Mononuclear cell (primary cell): ENCODE measurements at regions not wholly inside any gene's neighbourhood (a gene's known extent, or its start where the extent isn't known, plus 50 kb on each side); places are given as distances from the start of the nearest gene placed in this dataset.

Experiments
- H3K27me3 ChIP-seq: 2 replicates; pipeline ENCODE4 v1.6.0; 2011; ENCODE audit warnings: low read length, control low read depth; ENCODE audit not compliant: insufficient read depth
- H3K4me1 ChIP-seq: 2 replicates; pipeline ENCODE4 v1.5.1; 2011; ENCODE audit warnings: mild to moderate bottlenecking, low read length, control low read depth; ENCODE audit not compliant: insufficient read depth
- H3K4me3 ChIP-seq: 2 replicates; pipeline ENCODE4 v1.5.1; 2011; ENCODE audit warnings: mild to moderate bottlenecking, low read length, moderate library complexity
- H3K9me3 ChIP-seq: 2 replicates; pipeline ENCODE4 v1.5.1; 2011; ENCODE audit warnings: low read depth, mild to moderate bottlenecking, control low read depth, low read length

DNA sequence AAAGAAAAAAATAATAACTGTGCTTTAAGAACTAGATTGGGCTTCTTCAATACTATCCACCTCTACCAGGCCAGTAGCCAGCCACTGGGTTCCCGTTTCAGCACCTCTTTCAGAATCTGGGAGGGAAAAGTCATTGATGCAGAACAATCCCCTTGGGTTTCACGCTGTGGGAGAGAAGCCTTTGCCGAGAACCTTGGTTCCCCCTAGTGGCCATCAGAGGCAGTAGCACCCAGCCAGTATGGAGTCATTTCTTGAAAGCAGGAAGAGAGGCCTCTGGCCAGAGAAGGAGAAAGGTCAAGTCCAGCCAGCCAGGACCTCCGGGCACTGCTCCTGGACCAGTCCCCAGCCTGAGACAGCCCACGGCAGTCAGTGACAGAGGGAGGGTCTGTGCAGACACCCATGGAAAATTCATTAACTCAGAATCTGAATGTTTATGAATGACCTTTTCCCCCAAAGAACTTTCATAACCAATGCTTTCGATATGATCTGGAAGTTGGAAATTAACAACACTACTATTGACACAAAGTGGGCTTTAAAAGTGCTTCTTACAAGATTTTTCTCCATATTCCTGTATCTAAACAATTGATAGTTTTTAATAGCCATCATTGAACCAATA lies 51.2 kb upstream of the CDH5 start:
- Histone ChIP-seq H3K27me3 (no peaks in the 10 kb centered on the region), H3K4me3 (no peak overlapping the region), H3K9me3 (no peaks in the 10 kb centered on the region), H3K4me1 (no peaks in the 10 kb centered on the region)

DNA sequence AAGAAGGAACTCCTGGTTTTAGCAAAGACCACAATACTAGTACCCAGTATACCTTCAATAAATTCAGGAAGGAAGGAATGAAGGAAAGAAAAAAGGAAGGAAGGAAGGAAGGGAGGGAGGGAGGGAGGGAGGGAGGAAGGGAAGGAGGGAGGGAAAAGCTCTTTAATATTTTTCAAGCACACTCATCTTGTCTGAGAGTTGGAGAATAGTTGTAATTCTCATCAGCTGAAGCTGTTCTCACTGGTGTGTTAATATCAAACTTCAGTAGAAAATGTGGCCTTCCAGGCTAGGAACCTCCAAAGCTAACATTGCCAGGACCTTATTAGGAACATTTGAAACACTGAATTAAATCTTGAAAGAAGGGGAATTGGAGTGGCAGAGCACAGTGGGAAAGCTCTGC lies 55.2 kb upstream of the CDH5 start:
- H3K4me1 ChIP-seq = no peaks in the 10 kb centered on the region
- H3K4me3 ChIP-seq = no peak overlapping the region
- no peaks in the 10 kb centered on the region for H3K27me3 ChIP-seq
- no peaks in the 10 kb centered on the region for H3K9me3 ChIP-seq

DNA sequence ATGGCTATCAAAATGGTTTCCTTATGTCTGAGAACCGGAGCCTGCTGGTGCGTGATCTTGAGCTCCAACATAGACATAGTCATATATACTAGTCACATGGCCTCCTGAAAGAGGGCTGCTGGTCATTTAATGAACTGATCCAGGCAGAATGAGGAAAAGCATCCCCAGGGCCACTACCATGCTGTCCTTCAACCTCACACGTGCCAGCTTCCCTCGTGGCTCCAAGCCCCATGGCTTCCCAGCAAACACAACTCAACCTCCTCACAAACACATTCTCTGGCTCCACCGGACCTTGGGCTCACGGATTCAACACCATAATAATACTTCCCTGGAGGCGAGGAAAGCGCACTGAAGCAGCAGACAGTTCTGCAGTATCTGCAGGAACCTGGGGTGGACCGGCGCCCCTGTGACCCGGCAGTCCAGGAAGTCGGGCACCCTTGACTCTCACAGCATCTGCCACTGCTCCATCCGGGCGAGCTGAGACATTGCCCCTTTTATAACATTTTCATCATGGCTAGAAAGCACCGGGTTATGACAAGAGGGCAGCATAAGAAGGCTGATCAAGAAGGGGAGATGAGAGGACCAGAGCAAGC lies 57.2 kb upstream of the CDH5 start:
- no peaks in the 10 kb centered on the region for H3K27me3 ChIP-seq
- H3K9me3 ChIP-seq = no peaks in the 10 kb centered on the region
- no peak overlapping the region for H3K4me3 ChIP-seq
- H3K4me1 ChIP-seq = no peaks in the 10 kb centered on the region

DNA sequence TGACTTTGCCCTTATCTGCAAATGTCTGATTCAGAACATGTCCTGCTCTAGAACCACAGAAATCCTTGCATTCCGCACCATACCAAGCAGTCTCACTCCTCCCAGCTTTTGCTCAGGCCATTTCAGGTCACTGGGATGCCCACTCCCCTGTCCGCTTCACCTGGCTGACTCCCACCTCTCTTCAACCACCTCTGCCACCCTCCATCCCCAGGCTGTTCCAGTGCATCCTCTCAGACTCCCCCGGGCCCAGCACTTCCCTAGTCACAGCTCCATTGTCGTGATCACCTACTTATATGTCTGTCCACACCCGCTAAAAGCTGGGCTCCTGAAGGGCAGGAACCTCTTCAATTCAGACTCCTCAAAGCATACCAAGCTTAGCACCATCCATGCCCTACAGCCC lies 58.4 kb upstream of the CDH5 start:
- Histone ChIP-seq H3K27me3 (no peaks in the 10 kb centered on the region), H3K4me3 (no peak overlapping the region), H3K9me3 (no peaks in the 10 kb centered on the region), H3K4me1 (no peaks in the 10 kb centered on the region)

DNA sequence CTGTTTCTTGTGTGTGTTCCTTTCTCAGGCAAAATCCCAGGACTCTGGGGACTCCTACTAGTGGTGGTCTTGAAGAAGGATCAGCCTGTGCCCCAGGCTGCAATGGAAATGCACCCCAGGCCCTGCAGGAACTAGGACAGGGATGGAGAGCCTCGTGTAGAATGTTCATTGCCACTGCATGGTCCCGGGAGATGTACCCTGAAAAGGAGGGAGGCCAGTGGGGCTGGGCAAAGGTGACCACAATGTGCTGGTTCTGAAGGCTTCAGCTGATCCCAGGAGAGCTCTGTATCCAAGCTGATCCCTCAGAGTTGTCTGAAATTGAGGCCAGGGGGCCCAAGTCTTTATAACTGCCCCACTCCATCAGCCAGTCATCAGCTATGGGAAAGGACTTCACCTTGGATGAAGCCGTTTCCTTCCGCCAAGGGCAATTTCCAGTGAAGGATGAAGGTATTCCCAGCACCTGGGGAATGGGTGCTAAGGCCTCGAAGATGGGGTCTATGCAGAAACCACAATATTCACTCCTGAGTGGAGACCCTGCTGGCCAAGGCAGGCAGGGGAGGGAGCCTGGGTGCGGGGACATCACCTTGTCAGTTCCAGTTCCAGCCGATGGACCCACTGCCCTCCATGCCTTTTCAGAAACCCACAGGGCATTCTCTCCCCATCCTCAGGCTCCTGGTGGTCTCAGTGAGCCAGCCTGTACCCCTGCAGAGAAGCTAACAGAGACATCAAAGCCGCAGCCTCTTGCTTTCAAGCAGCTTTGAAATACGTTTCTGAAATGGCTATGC lies 59.9 kb upstream of the CDH5 start:
- no peaks in the 10 kb centered on the region for H3K9me3 ChIP-seq
- no peaks in the 10 kb centered on the region for H3K4me1 ChIP-seq
- no peaks in the 10 kb centered on the region for H3K27me3 ChIP-seq
- H3K4me3 ChIP-seq = no peak overlapping the region

DNA sequence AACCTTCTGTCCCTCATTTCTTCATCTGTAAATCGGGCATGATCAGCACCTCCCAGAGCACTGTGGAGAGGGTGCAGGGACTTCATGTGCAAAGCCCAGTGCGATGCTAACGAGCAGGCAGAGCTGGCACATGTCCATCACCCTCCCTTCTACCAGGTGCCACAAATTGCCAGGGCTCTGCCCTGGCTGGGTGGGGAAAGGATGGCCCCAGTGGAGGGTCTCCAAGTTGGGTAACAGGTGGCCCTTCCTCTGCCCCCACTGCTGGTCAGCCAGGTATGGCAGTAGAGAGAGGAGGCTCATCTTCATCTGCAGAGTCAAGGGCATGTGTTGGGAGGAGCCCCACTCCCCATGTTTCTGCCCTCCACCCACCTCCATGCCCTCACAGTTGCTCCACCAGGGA lies 61.5 kb upstream of the CDH5 start:
- no peaks in the 10 kb centered on the region for H3K27me3 ChIP-seq
- no peak overlapping the region for H3K4me3 ChIP-seq
- H3K9me3 ChIP-seq = no peaks in the 10 kb centered on the region

DNA sequence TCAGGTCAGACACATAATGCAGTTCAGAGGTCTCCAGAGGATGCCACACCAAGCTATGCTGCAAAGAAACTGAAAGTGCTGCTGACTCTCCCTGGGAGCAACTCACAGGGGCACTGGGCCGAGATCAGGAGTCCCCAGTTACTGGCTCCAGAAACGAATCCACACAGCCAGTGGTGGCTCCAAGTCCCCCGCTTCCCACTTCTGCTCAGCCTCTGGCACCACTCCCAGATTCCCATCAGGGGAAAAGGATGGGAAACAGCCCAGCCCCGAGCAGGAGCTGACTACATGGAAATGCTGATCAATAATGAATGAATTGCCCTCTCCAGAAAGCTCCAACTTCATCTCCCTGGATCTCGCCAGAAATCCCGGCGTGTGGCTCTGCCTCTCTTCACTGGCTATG lies 62.3 kb upstream of the CDH5 start:
- H3K4me1 ChIP-seq = peaks cover 4% of the 10 kb centered on the region
- no peaks in the 10 kb centered on the region for H3K9me3 ChIP-seq
- H3K4me3 ChIP-seq = no peak overlapping the region
- H3K27me3 ChIP-seq = no peaks in the 10 kb centered on the region

More for the DNA sequence above, 61.5 kb upstream of the CDH5 start:
- no peaks in the 10 kb centered on the region for H3K4me1 ChIP-seq

DNA sequence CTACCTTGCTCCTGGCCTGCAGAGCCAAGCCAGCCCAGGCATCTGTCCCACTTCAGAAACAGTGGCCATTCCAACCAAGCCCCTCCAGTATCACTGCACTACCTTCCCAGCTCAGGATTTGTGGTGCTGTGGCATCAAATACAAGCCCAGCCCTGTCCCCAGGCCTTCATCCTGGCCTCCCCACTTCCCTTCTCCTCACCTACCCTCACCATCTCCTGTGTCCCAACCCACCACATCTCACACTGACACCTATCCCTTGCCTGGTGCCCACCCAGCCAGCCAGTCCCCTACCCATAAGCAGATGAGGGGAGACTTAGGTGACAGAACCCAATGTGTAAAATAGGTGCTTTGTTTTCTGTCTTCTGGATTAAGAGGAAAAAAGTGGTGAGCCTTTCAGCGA lies 66.0 kb upstream of the CDH5 start:
- no peaks in the 10 kb centered on the region for H3K27me3 ChIP-seq
- no peaks in the 10 kb centered on the region for H3K9me3 ChIP-seq
- peaks cover 4% of the 10 kb centered on the region for H3K4me1 ChIP-seq
- no peak overlapping the region for H3K4me3 ChIP-seq

DNA sequence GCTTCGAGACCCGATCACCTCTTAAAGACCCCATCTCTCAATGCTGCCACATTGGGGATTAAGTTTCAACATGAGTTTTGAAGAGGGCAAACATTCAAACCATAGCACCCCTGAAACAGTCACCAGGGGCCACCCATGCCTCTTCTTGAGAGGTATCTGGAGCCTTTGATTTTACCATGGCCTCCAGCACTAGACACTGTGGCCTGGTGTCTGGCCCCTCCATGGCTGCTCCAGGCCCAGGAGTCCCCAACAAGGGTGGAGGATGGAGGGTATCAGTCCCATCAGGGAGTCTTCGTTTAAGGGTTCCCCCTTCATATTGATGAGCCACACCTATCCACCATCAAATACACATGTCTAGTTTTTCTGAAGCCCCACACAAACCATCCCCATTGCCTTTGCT lies 66.5 kb upstream of the CDH5 start:
- Histone ChIP-seq H3K4me1 (peaks cover 4% of the 10 kb centered on the region), H3K27me3 (no peaks in the 10 kb centered on the region), H3K9me3 (no peaks in the 10 kb centered on the region), H3K4me3 (no peak overlapping the region)

DNA sequence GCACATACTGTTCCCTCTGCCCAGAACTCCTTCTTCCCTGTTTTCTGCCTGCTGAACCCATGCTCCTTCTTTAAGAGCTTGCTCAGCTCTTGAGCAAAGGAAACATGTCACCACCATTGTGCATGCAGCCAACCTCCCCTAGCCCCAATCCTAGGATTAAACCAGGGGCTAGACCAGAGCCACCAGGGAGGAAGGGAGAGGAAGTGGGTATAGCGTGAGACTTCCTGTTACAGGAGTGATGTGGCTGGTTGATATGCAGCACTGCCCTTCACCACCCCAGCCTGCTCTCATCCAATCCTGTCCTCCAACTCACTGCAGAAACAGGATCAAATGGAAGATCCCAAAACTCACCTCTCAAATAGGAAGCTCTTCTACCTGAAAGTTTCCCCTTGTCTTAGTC lies 67.1 kb upstream of the CDH5 start:
- Histone ChIP-seq H3K27me3 (no peaks in the 10 kb centered on the region), H3K4me3 (no peak overlapping the region), H3K9me3 (no peaks in the 10 kb centered on the region), H3K4me1 (peaks cover 4% of the 10 kb centered on the region)

DNA sequence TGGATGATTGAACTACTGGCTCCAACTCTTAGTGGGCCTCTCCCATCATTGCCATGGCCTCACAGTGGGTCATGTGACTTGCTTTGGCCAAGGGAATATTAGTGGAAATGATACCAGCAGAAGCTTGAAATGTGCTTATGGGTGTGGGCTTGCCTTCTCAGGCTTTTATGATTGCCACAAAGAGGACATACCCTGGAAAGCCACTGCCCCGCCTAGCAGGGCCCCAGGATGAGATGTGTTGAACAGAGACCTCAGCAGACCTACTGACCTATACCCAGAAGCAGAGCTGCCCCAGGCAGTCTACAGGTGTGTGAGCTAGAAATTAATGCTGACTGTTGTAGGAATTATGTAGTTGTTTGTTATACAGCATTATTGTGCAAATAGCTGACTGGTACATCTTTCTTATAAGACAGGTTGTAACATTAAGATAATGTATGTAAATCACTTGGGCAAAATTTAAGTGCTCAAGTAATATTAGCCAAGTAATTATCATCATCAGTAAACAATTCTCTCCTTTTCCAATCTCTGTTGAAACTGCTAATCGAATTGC lies 67.8 kb upstream of the CDH5 start:
- Histone ChIP-seq H3K9me3 (no peaks in the 10 kb centered on the region), H3K4me3 (no peak overlapping the region), H3K4me1 (peaks cover 4% of the 10 kb centered on the region), H3K27me3 (no peaks in the 10 kb centered on the region)

DNA sequence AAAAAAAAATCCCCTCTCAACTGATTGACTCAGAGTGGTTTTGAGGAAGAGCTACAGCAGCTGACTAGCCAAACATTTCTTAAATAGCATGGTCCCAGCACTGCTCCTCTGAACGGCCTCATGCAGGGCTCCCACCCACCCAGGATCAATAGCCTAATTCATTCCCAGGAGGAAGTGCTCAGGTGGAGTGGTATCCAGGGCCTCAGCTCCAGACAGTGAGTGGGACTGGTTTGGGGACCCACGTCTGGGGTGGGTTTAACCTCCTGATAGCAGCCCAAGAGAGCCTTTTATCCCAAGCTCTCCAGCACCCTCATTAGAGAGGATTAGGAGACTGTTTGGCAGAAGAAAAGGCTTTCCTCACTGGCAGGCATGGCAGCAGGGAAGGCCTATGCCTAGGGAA lies 68.5 kb upstream of the CDH5 start:
- H3K27me3 ChIP-seq = no peaks in the 10 kb centered on the region
- no peak overlapping the region for H3K4me3 ChIP-seq
- H3K4me1 ChIP-seq = peaks cover 4% of the 10 kb centered on the region
- H3K9me3 ChIP-seq = no peaks in the 10 kb centered on the region

DNA sequence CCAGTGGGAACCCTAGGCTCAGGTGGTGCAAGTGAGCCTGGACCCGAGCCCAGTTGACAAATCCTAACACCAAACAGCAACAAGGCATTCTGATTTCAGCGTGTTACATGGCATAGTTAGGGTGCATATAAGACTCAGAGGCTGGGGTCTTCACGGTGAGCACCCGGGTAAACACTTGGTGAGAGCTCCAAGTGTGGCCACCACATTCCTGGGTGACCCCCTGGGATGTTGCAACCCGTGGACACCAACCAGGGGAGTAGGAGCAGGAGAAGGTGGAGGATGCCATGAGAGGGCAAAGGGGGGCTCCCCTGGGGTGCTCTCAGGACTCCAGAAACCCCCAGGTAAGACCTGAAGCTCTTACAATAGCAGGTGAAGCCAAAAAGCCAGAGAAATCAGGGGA lies 69.9 kb upstream of the CDH5 start:
- no peaks in the 10 kb centered on the region for H3K27me3 ChIP-seq
- no peak overlapping the region for H3K4me3 ChIP-seq
- H3K9me3 ChIP-seq = no peaks in the 10 kb centered on the region
- H3K4me1 ChIP-seq = peaks cover 4% of the 10 kb centered on the region

DNA sequence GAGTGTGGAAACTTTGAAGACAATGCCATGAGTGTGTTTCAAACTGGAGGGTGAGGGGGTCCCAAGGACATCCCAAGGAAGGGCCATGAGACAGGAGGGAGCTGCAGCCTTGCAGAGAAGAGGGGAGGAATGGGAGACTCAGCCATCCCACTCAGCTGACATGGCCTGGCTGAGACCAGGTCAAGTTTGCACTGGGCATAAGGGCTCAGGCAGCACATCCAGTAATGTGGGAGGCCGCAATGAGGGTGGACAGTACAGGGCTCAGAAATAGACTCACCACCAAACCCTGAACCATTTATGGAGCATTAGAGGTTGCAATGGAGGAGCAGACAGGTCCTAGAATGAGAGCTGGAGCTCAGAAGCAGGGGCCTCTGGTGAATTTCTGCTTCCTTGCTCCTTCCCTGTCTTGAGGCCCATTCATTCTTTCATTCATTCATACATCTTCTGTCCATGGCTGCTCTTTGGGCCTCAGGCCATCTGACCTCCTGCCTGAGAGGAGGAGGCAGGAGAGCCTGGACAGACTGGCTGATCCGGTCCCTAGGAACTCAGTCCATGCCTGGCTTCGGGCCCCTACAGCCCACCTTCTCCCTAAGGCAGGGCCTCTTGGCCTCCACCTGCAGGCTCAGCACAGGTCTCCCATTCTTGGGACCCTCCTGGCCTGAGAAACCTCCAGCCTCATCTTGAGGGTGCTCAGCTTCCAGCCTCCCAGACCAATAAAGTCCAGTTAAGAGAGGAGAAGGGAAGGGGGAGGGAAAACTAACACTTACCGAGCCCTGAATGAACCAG lies 70.5 kb upstream of the CDH5 start:
- Histone ChIP-seq H3K4me1 (peaks cover 4% of the 10 kb centered on the region), H3K27me3 (no peaks in the 10 kb centered on the region), H3K9me3 (no peaks in the 10 kb centered on the region), H3K4me3 (no peak overlapping the region)

DNA sequence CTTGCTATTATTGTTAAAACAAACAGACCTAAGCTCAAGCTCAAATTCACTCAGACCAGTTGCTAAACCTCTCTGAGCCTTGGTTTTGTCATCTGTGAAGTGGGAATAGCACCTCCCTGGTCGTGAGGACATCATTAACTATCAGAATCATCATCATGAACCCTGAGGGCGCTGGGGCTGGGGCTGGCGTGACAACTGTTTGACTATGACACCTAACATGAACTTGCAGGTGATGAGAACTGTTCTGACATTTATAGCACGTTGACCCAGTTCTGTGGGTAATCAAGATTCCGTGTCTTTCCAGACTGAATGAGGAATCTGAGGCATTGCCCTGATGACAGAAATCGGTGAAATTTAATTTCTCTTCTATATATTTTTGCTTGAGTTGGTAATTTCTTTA lies 71.3 kb upstream of the CDH5 start:
- H3K4me3 ChIP-seq = no peak overlapping the region
- H3K27me3 ChIP-seq = no peaks in the 10 kb centered on the region
- peaks cover 4% of the 10 kb centered on the region for H3K4me1 ChIP-seq
- no peaks in the 10 kb centered on the region for H3K9me3 ChIP-seq
